NCI-H524 (cell line): ENCODE measurements at regions not wholly inside any gene's neighbourhood (a gene's known extent, or its start where the extent isn't known, plus 50 kb on each side); places are given as distances from the start of the nearest gene placed in this dataset.
"Not testable (repeated sequence)": the region's sequence is repeated elsewhere in the genome, so short reads cannot be mapped to it uniquely, and the experiment has no call there.

Experiments
- DNase-seq, 2 experiments: peaks; one replicate each; lab custom pipeline; 2025; lab: John Stamatoyannopoulos, UW

DNA sequence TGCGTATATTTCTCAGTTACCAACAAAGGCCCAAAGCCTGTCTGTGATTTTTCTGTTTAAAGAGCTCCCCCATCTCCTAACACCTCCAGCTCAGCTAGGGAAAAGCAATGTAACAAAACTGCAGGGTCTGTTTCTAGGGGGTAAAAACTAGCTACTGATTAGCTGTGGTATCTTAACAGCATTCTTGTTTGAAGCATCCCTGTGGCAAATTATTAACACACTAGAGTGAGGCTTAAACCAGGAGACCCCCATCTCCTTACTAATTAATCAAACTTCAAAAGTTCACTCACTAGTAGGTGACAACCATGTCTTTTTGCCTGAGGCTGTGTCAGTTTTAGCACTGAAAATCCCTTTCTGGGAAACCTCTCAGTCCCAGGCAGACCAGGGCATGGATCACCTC is 186.2 kb upstream of the PARD3B start:
- no peak for DNase-seq

DNA sequence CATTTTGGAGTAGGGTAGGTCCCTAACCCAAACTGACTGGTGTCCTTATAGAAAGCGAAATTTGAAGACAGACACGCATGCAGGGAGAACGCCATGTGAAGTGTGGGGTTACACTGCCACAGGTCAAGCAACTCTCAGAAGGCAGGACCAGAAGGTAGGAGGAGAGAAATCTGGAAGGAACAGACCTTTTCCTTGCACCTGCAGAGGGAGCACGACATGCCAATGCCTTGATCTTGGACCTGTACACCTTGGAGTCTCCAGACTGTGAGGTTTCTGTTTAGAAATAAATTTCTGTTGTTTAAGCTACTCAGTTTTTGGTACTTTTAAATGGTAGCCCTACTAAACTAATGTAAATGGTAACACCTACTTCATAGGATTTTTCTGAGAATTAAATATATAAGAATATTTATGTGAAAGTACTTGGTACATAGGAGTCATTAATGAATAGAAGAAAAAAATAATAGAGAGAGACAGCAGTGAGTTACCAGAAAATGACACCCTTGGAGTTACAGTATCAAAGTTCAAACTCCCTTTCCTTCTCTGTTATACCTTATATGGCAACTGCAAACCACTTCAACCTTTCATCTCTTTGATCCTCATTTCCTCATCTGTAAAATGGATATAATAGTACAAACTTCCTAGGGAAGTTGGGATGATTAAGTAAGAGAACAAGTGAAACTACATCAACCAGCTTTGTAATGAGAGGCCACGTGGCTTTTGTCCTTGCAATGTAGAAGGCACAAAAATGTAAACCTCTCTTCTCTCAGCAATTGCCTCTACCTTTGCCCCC is 184.9 kb upstream of the PARD3B start:
- no peak for DNase-seq

DNA sequence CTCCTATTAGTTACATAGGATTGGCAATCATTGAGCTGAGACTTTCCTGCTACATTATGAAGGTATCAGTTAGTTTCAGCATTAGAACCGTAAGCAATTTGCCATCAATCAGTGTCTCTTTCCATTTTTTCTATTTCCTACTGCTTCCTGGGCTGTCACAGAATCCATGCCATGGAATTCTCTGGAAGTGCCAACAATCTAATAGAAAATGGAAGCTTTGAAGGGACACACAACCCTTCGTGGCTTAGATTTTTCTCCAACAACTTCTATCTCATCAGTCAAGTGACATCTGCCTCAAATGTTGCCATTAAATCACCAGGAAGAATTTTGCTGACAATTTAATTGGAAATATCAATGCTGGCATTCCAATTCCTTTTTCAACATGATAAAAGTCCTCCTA is 183.5 kb upstream of the PARD3B start:
- no peak for DNase-seq

DNA sequence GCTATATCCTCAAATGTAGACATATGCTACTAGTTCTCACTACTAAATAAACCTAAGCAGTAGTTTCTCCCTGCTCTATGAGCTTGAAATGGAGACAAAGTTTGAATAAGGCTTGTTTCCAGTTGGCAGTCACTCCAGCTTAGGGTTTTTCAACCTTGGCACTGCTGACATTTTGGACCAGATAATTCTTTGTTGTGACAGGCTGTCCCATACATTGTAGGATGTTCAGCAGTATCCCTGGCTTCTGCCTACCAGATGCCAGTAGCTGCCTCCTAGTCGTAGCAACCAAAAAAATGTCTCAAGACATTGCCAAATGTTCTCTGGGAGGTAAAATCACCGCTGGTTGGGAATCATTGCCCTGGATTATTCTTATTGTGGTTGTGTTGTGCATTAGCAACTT is 182.7 kb upstream of the PARD3B start:
- DNase-seq, result no peak

DNA sequence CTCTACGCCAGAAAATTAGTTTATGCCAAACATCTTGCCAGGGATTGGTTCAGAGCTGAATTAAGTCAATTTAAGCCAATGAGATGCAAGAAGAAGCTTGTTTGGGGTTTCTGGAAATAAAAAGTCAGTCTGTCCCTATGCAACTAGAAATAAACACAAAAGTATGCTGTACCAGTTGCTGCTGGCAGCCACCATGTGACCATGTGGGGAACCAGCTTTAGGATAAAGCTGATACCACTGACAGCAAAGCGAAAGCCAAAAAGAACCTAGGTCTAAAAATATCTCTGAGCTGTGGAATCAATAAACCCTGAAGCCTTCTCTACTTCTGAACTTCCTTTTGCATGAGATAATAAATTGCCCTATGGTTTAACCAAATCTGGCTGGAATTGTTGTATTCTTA is 181.8 kb upstream of the PARD3B start:
- DNase-seq, result no peak

DNA sequence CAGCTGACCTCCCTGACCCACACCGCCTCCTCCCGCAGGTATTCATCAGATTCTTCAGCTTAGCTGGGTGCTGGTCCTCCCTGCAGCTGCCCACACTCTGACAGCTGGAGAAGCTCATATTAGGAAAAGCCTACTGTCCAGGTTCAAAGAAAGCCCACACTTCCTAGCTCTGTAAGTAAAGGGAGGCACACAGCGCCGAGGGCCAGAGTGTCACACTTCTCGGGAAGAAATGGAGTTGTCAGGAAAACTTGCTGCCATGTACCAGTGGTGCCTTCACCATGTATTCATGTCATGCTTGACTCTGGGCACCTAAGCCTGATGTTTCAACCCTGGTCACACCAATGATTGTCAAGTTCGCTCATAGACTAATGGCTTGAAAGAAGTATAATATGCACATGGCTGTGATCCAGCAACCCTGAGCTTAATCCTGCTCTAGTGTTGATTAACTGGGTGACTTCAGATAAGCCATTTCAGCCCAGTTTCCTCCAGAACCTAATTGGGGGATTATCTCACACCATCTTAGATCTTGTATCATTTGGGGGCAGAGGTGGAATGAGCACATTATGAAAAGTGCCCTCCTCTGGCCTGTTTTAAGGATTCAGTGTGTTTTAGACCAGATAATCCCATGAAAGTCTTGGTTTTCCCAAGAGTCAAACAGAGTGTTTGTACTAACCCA is 180.3 kb upstream of the PARD3B start:
- DNase-seq, result peak; percentile 89 to 96

DNA sequence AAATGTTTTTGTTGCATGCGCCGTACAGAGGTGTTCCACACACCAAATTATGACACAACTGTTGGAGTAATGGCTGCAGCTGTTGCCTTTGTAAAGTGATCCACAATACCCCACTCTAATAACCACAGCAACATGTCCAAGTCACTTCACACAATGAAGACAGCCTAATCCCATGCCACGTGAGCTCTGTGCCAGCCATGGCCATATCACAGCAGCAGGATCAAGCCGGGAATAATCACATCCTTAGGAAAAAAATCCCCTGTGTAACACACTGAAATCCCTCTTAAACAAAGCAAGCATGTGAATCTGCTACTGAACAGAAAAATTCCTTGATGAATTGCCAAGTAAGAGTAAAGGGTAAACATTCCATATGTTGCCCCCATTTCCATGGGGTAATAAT is 179.5 kb upstream of the PARD3B start:
- peak; percentile 96 to 98 for DNase-seq

DNA sequence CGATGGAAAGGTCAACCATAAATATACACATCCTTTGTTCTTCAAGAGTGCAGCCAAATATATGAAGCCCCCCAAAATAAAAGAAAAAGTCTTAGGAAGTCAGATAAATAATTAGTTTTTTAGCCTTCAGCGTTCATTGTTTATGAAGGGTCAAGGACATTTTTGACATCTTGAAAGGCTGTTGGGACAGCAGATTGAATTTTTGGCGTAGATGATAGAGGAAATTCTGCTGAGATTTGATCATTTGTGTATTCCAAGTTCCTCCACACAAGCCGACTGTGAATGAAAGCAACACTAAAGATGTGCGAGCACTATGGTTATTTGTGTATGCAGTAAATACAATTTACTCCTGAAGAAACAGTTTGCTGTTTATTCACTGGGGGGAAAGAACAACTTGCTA is 177.8 kb upstream of the PARD3B start:
- DNase-seq, result no peak

DNA sequence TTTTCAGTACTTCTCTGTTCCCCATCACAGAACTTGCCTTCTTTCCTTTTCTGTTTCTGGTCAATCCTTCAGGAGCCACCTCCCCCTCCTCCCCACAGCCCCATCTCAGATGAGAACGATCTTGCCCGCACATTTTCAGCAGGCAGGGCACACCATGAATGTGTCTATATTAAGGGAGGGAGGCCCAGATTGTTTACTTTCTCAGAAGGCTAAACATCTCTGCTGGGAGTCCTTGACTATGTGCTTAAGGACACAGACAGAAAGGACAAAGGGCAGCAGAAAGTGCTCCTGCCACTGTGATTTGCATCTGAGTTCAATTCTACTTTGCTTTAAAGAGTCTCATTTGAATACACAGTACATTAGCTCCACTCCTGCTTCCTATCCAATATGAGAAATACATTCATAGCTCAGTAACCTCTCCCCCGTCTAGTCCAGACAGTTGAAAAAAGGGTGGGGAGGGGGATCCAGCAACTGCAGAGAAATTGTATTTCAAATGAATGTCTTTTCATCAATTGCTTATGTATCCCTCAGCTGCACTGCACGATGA is 175.0 kb upstream of the PARD3B start:
- DNase-seq, result no peak

DNA sequence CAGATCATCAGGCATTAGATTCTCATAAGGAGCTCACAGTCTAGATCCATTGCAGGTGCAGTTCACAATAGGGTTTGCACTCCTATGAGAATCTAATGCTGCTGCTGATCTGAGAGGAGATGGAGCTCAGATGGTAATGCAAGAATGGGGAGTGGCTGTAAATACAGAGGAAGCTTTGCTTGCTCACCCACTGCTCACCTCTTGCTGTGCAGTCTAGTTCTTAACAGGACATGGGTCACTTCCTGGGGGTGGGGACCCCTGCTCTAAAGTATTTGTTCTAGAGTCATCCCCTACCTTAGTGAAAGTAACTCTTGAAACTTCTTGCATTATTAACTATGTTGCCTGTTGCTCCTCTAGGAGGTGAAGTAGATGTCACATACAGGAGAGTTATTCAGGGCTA is 171.3 kb upstream of the PARD3B start:
- DNase-seq, result no peak

DNA sequence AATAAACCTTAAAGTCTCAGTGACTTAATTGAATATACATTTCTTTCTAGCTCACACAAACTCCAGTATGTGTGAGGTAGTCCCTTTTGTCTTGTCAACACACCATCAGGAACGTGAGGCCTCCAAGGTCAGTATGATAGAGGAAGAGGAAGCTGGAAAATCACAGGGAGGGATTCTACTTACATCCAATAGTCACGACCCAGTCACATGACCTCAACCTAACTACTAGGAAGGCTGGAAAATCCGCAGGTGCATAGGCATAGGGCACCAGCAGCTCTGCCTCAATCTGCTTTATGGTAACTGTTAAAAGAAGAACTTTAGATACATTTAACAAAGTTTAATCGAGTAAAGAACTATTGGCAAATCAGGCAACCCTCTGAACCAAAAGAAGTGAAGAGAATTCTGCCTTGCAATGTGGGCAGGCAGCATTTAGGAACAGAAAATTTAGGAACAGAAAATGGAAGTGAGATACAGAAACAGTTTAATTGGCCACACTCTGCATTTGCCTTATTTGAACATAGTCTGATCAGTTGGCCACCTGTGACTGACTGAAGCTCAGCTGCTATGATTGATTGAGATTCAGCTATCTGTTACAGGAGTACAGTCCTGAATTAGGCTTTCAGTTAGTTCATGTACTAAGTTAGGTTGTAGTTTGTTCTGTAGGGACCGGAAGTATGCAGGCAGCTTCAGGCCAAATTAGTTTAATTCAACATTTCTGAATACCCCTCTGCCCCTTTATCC is 165.0 kb upstream of the PARD3B start:
- DNase-seq, result no peak

DNA sequence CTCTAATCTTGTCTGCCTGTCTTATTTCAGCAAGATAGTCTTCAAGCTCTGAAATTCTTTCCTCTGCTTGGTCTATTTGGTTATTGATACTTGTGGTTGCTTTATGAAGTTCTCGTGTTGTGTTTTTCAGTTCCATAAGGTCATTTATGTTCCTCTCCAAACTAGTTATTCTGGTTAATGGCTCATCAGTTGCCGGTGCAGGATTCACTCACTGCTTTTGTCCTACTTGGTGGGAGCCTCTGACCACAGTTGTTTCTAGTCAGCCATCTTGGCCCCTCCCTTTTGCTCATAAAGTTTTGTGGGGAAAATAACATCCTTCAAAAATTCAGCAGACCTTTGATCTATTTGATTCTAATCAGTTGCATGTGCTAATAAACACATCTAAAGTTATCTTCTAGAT is 158.6 kb upstream of the PARD3B start:
- DNase-seq, result no peak

DNA sequence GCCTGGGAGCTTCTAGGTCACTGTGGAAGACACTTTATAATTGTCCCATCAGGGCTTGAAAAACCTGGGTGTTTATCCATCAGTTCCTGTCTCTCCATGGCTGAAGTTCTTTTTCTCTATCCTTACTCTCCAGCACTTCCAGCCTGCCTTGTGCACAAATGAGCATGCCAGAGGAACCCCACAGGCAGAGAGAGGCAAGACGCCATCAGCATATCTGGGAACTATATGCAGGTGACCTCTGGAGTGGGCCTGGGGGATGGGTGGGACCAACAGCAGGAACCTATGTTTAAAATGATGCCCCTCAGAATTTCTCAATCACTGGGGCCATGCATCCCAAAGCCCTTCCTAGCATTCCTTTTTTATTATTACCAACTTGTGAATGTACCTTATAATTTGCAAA is 156.2 kb upstream of the PARD3B start:
- DNase-seq, result no peak

DNA sequence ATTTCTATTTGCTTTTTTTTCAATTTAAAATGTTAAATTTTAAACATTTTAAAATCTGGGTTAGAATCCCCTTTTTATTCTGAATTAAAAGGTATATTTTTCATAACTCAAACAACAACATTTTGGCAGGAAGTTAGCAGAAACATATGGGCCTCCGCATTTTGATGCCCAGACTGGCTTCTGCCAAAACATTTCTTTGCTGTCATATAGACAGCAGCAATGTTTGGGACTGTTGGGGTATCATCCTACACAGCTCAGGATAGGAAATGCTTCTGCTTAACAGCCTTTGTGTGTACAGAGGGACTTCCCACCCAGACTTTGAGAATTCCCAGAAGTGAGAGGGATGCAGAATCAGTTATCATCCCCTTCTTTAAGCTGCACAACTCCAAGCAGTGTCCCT is 155.4 kb upstream of the PARD3B start:
- no peak for DNase-seq

DNA sequence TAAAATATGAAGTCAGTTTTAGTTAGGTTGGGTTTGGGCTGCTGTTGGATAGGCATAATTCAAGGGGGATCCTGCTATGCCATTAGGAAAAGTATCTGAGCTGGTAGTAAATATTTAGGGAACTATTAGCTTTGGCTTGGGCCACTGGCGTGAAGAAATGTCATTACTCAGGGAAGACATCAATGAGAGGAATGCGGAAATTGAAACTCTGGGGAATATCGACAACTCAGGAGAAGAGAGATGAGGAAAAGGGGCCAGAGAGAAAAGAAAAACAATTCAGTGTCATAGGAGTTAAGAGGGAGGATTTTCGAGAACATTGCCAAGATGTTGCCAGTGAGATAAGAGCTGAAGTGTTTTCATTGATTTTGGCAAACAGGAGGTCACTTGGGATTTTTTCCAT is 149.7 kb upstream of the PARD3B start:
- no peak for DNase-seq

DNA sequence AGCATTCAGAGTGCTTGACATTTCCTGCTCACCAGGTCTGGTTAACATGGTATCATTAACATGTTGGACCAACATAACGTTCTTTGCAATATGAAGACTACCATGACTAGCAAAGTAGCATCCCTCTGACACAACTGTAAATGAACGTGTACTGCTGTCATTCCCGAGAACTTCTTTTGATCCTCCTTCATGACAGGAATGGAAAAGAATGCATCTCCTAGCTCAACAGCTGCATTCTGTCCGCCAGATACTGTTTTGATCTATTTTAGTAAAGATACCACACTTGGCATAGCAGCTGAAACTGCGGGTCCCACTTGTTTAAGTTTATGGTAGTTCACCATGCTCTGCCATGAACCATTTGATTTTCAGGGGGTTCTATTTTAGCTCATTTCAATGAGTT is 144.2 kb upstream of the PARD3B start:
- DNase-seq, result no peak

DNA sequence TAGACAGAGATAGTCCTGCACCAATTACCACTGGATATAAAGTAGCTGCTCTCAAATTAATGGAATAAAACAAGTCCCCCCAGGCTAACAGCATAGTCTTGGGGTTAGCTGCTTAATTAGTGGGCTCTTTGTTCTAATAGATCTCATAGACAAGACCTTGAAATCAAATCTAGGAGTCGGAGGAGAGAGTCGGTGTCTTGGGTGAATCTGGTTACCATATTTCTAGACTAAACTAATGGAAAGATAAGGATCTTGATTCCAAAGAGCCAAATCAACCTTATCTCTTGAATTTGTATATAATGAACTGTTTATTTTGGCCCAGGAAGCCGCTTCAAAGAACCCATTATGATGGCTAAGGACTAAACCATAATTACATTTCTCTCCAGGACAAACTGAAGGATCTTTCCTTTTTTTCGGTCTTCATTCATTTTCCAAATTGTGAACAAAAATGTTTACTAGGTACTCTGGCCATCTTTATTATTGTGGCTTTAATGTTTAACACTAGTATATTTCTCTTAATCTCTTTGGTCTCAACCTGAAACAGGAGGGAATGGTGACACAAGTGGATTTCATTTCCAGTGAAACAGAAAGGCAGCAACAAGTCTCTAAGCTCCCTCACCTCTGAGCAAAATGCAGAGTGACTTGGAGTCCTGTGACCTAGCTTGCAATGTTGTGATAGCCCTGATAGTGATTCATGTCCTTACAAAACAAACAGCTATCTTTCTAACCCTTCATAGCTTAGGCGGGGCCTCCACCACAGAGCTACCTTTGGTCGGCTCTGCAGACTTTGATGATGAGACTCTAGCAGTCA is 137.9 kb upstream of the PARD3B start:
- DNase-seq, result no peak

DNA sequence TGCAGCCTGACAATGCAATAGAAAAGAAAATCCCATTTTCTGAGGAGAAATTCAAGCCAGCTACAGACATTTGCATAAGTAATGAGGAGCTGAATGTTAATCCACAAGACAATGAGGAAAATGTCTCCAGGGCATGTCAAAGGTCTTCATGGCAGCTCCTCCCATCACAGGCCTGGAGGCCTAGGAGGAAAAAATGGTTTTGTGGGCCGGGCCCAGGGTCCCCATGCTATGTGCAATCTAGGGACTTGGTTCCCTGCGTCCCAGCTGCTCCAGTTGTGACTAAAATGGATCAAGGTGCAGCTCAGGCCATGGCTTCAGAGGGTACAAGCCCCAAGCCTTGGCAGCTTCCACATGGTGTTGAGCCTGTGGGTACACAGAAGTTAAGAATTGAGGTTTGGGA is 132.5 kb upstream of the PARD3B start:
- DNase-seq, result not testable (repeated sequence)

DNA sequence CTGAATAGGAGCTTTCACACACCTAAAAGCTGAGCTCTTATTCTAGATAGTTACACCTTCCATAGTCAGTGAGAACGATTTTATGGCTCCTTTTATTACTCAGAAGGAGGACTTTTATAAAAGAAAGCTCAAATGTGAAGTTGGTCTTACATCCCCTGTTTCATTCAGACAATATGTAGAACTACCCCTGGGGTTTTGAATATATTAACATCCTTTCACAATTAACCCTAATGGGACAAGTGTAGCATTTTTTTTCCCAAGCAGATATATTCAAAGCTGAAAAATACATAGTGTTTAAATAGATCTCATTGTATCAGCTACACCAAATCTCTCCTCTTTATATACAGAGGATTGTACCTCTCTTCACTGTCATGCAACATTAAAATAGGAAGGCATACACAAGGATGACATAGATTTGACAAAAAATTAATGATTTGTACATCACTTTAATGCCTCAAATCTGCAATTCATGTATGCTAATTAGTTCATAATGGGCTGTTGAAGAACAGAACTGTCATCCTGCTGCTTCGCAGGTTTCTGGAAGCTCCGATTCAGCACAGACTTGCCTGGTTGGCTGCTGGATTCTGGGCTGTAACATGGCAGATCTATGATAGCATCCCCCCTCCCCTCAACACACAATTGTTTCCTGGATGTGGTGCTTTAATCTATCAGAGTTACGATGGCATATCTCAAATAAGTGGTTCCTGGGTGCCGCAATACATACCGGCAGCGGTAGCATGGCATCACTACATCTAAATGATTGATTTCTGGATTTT is 129.7 kb upstream of the PARD3B start:
- no peak for DNase-seq

DNA sequence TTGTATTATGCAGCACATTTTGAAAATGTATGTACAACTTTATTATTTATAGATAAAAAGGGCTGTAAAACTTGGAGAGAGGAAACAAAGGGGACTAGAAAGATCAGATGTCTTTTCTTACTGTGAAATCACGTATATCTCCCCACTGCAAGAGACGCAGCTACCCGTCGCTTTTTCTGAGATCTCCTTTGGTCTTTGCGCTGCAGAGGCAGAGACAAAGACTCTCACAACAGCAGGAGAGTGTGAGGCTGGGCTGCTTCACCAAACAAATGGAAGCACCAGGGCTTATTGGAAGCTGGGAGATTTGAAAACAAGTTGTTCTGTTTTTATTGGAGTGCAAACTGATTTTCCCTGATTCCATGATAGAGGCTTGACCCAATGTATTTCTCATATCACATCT is 129.0 kb upstream of the PARD3B start:
- no peak for DNase-seq

DNA sequence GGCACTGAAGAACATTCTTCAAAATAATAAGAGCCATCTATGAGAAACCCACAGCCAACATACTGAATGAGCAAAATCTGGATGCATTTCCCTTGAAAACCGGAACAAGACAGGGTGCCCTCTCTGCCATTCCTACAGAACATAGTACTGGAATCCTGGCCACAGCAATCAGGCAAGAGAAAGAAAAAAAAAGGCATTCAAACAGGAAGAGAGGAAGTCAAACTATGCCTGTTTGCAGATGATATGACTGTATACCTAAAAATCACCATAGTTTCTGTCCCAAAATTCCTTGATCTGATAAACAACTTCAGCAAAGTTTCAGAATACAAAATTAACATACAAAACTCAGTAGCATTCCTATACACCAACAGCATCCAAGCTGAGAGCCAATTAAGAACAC is 119.5 kb upstream of the PARD3B start:
- no peak for DNase-seq
